ENCODE measurements at regions not wholly inside any gene's neighbourhood (a gene's known extent, or its start where the extent isn't known, plus 50 kb on each side); places are given as distances from the start of the nearest gene placed in this dataset.

DNA sequence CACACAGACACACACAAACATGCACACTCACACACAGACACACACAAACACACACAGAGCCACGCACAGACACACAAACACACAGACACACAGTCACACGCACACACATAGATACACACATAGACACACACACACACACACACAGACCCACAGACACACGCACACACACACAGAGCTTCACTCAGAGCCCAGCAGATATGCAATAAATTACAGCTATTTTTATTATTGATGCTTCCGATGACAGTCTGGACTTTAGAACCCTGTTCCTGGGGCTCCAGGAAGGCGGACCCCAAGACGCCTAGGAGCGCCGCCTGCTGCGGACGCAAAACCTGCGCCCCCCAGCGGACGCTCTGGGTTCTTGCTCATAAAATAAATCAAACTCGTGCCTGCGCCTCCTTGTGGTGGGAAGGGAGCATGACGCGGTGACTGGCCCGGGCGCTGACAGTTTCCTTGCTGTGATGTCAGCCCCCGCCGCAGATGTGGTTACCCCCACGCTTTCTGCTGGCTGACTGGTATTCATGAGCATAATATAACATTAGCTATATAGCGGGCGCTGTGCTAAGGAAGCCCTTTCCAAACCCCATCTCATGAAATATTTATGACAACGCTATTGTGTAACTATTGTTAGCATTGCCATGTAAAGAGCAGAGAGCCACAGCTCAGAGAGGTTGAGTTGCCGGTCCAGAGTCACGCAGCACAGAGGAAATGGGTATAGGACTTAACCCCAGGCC, 64.4 kb upstream of the TM9SF2 start:
- peak; percentile 91 to 94 for DNase-seq
- Histone ChIP-seq H3K4me1 (peaks cover 9 to 44% (median 17%) of the 10 kb centered on the region in 4 donors), H3K27me3 (peaks cover 0 to 22% (median 0%) of the 10 kb centered on the region in 3 donors), H3K27ac (no peak overlapping the region), H3K9me3 (no peaks in the 10 kb centered on the region), H3K4me3 (peak overlapping the region in 1 of 4 donors; percentile 18), H3K36me3 (no peaks in the 10 kb centered on the region)
- WGBS, 5 donors, result 8 to 15% (median 14%) methylated on average over 24 to 27 of the region's 27 CpGs
- peak in 1 of 3 donors; percentile 66 for TF ChIP-seq POLR2AphosphoS5 (IDR thresholded peaks at IDR 0.05)
- TF ChIP-seq POLR2A (IDR thresholded peaks at IDR 0.05), result no peak
- no peak for TF ChIP-seq EP300 (IDR thresholded peaks at IDR 0.05)
- TF ChIP-seq, protein P1, sequence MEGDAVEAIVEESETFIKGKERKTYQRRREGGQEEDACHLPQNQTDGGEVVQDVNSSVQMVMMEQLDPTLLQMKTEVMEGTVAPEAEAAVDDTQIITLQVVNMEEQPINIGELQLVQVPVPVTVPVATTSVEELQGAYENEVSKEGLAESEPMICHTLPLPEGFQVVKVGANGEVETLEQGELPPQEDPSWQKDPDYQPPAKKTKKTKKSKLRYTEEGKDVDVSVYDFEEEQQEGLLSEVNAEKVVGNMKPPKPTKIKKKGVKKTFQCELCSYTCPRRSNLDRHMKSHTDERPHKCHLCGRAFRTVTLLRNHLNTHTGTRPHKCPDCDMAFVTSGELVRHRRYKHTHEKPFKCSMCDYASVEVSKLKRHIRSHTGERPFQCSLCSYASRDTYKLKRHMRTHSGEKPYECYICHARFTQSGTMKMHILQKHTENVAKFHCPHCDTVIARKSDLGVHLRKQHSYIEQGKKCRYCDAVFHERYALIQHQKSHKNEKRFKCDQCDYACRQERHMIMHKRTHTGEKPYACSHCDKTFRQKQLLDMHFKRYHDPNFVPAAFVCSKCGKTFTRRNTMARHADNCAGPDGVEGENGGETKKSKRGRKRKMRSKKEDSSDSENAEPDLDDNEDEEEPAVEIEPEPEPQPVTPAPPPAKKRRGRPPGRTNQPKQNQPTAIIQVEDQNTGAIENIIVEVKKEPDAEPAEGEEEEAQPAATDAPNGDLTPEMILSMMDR (IDR thresholded peaks at IDR 0.05), result peak in 6 of 7 experiments; percentile 4 to 100 (median 99)
- intact Hi-C loops (cut with DNase I; ENCODE audit: low total_unique reads), result loop anchor here (10.0 kb wide), 1 partner anchor 172 kb away; no protein-coding TSS in a partner anchor

- Histone ChIP-seq H3K4me1 (peaks cover 0 to 25% (median 7%) of the 10 kb centered on the region in 4 donors), H3K9me3 (no peaks in the 10 kb centered on the region), H3K27me3 (peaks cover 0 to 22% (median 0%) of the 10 kb centered on the region in 3 donors), H3K27ac (no peak overlapping the region), H3K36me3 (no peaks in the 10 kb centered on the region), H3K4me3 (no peak overlapping the region)
- intact Hi-C loops (cut with DNase I; ENCODE audit: low total_unique reads), result loop anchor here (10.0 kb wide), 1 partner anchor 174 kb away; no protein-coding TSS in a partner anchor
- DNase-seq, result no peak
- TF ChIP-seq EP300 (IDR thresholded peaks at IDR 0.05) (no peak), POLR2A (IDR thresholded peaks at IDR 0.05) (no peak)
- TF ChIP-seq, protein P1 (IDR thresholded peaks at IDR 0.05), result no peak
- WGBS, 5 donors, result 71 to 84% (median 79%) methylated on average over 7 of the region's 7 CpGs
Observed at GRCh38 chr13:99439048-99439447, 62.2 kb upstream of the TM9SF2 start.

- peaks cover 0 to 15% (median 5%) of the 10 kb centered on the region in 4 donors for H3K4me1 ChIP-seq
- intact Hi-C loops (cut with DNase I; ENCODE audit: low total_unique reads), result loop anchor here (10.0 kb wide), 2 partner anchors 65 to 175 kb away; partner anchors contain the start of gene TM9SF2
- DNase-seq, result no peak
- no peak overlapping the region for H3K27ac ChIP-seq
- no peaks in the 10 kb centered on the region for H3K36me3 ChIP-seq
- no peak overlapping the region for H3K4me3 ChIP-seq
- 67 to 74% (median 70%) methylated on average over 11 of the region's 11 CpGs for WGBS, 5 donors
- TF ChIP-seq EP300 (IDR thresholded peaks at IDR 0.05) (no peak), POLR2A (IDR thresholded peaks at IDR 0.05) (no peak), POLR2AphosphoS5 (IDR thresholded peaks at IDR 0.05) (no peak)
- TF ChIP-seq, protein P1 (IDR thresholded peaks at IDR 0.05), result no peak
- H3K9me3 ChIP-seq, result no peaks in the 10 kb centered on the region
- H3K27me3 ChIP-seq, result peaks cover 0 to 22% (median 0%) of the 10 kb centered on the region in 3 donors
Observed at GRCh38 chr13:99439850-99440604, 61.2 kb upstream of the TM9SF2 start.

DNA sequence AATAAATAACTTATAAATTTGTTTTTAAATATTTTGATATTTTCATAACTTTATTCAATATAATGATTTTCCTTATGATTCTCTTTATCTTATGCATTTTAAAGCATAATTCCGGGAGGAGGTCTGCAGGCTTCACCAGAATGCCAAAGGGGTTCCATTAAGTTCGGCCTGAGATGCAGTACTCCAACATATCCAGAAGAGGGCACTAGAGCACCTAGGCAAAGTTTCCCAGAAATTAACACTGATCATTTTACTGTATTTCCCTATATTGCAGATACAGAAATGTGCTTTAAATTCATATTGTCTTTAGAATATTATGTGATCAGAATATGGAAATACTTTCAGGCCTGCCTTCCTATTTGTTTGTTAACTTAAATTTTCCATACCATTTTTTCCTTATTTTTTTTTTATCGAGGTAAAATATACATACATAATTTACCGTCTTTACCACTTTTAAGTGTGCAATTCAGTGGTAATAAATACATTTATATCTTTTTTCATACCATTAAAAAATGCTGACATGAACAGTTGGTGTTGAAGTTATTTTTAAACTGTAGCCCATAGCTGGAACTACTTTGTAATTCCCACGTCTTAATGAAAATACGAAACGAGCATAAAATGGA, 58.9 kb upstream of the TM9SF2 start:
- Histone ChIP-seq H3K27me3 (peaks cover 0 to 22% (median 0%) of the 10 kb centered on the region in 3 donors), H3K27ac (no peak overlapping the region), H3K4me3 (no peak overlapping the region), H3K36me3 (no peaks in the 10 kb centered on the region), H3K4me1 (peaks cover 0 to under 1% (median 0%) of the 10 kb centered on the region in 4 donors), H3K9me3 (no peaks in the 10 kb centered on the region)
- TF ChIP-seq, protein P1 (IDR thresholded peaks at IDR 0.05), result peak in 5 of 7 experiments; percentile 76 to 98 (median 93)
- peak in 1 of 3 donors; percentile 42 for TF ChIP-seq POLR2AphosphoS5 (IDR thresholded peaks at IDR 0.05)
- TF ChIP-seq POLR2A (IDR thresholded peaks at IDR 0.05), result no peak
- no peak for TF ChIP-seq EP300 (IDR thresholded peaks at IDR 0.05)
- intact Hi-C loops (cut with DNase I; ENCODE audit: low total_unique reads), result loop anchor here (10.0 kb wide), 1 partner anchor 62 kb away; the partner anchor contains the start of gene TM9SF2
- WGBS, 5 donors, result 67 to 70% (median 68%) methylated on average over 7 of the region's 7 CpGs
- peak; percentile 52 to 72 for DNase-seq
